SK-N-SH (cell line): ENCODE measurements at regions not wholly inside any gene's neighbourhood (a gene's known extent, or its start where the extent isn't known, plus 50 kb on each side); places are given as distances from the start of the nearest gene placed in this dataset.

Experiments used
- CTCF ChIA-PET: fragments of 300-600, 350-600 bp; formaldehyde crosslinking; extraction: SDS; loops from one replicate; lab custom pipeline; 2021; lab: Yijun Ruan, JAX
- POLR2A ChIA-PET: fragments of 350-600 bp; sonication (Branson Sonifier 250); formaldehyde crosslinking; extraction: SDS; loops from one replicate; lab custom pipeline; 2020; ENCODE audit warnings: antibody characterized with exemption, inconsistent platforms; lab: Yijun Ruan, JAX
- DNase-seq: peaks from one replicate; pipeline ENCODE4 v3.0.0; 2012
- H2AFZ ChIP-seq: fragments of 200-600 bp; sonication (generic); 2 replicates; pipeline ENCODE4 v1.8.1; 2016; ENCODE audit warnings: antibody characterized with exemption, mild to moderate bottlenecking, low read depth
- H3F3A ChIP-seq: fragments of 200-600 bp; sonication (generic); replicated peaks from 2 replicates; pipeline ENCODE3; 2016; ENCODE audit warnings: antibody characterized with exemption, mild to moderate bottlenecking; ENCODE audit not compliant: insufficient read depth
- H3K27ac ChIP-seq, 2 experiments: fragments of 200-500 bp in 1 of 2; fragments of 200-600 bp in 1 of 2; sonication (Bioruptor generic) in 1 of 2; sonication (generic), shearing (Covaris generic) in 1 of 2; 2 replicates each; pipeline versions ENCODE4 v1.5.1 to v1.6.1; 2014 to 2016; ENCODE audit warnings: low read depth in 2 of 2, inconsistent platforms in 1 of 2, low read length in 1 of 2, mild to moderate bottlenecking in 1 of 2, mixed read lengths in 1 of 2
- H3K27me3 ChIP-seq: fragments of 200-600 bp; sonication (generic), shearing (Covaris generic); 2 replicates; pipeline ENCODE4 v1.6.1; 2016; ENCODE audit warnings: mixed run types; ENCODE audit not compliant: insufficient read depth
- H3K36me3 ChIP-seq, 2 experiments: fragments of 200-500 bp in 1 of 2; fragments of 200-600 bp in 1 of 2; sonication (Bioruptor generic) in 1 of 2; sonication (generic) in 1 of 2; replicated peaks in 1 of 2; 2 replicates each; pipeline versions ENCODE3 to v1.5.1; 2014 to 2016; ENCODE audit warnings: low read length in 1 of 2, mild to moderate bottlenecking in 1 of 2; ENCODE audit not compliant: insufficient read depth in 2 of 2, control insufficient read depth in 1 of 2
- H3K4me1 ChIP-seq, 2 experiments: fragments of 200-500 bp in 1 of 2; fragments of 200-600 bp in 1 of 2; sonication (Bioruptor generic) in 1 of 2; sonication (generic), shearing (Covaris generic) in 1 of 2; 2 replicates each; pipeline versions ENCODE4 v1.5.1 to v1.6.1; 2014 to 2016; ENCODE audit warnings: low read depth in 1 of 2, low read length in 1 of 2, mixed run types in 1 of 2; ENCODE audit not compliant: insufficient read depth in 2 of 2, control insufficient read depth in 1 of 2
- H3K4me2 ChIP-seq: fragments of 200-600 bp; sonication (generic), shearing (Covaris generic); 2 replicates; pipeline ENCODE4 v1.6.1; 2017; ENCODE audit warnings: mixed run types
- H3K4me3 ChIP-seq, 2 experiments: fragments of 200-500 bp in 1 of 2; fragments of 200-600 bp in 1 of 2; sonication (Bioruptor generic) in 1 of 2; sonication (generic), shearing (Covaris generic) in 1 of 2; 2 replicates each; pipeline versions ENCODE4 v1.5.1 to v1.8.1; 2014 to 2016; ENCODE audit warnings: low read depth in 2 of 2, inconsistent platforms in 1 of 2, low read length in 1 of 2, mild to moderate bottlenecking in 1 of 2, mixed read lengths in 1 of 2, moderate library complexity in 1 of 2
- H3K79me2 ChIP-seq: fragments of 200-600 bp; sonication (generic); 2 replicates; pipeline ENCODE4 v1.8.1; 2017; ENCODE audit warnings: mild to moderate bottlenecking; ENCODE audit not compliant: insufficient read depth
- H3K9ac ChIP-seq: fragments of 200-600 bp; sonication (generic); 2 replicates; pipeline ENCODE4 v1.6.1; 2017; ENCODE audit warnings: mixed run types
- H3K9me2 ChIP-seq: fragments of 200-600 bp; sonication (generic); 2 replicates; pipeline ENCODE4 v1.6.1; 2017; ENCODE audit warnings: mixed run types
- H3K9me3 ChIP-seq: fragments of 200-600 bp; sonication (generic); 2 replicates; pipeline ENCODE4 v1.6.1; 2017; ENCODE audit warnings: mixed run types, mild to moderate bottlenecking, moderate library complexity
- H4K20me1 ChIP-seq: fragments of 200-600 bp; sonication (generic); 2 replicates; pipeline ENCODE4 v1.6.1; 2017; ENCODE audit warnings: mild to moderate bottlenecking, mixed run types; ENCODE audit not compliant: insufficient read depth
- CHD2 ChIP-seq: fragments of 150-350 bp; IDR thresholded peaks from 2 replicates; pipeline ENCODE4 v1.6.1; 2018; ENCODE audit warnings: low read length; ENCODE audit not compliant: partially characterized antibody
- GATA2 ChIP-seq: sonication (generic); formaldehyde crosslinking; IDR thresholded peaks from 2 replicates; pipeline ENCODE4 v1.5.0; 2020; ENCODE audit warnings: mild to moderate bottlenecking, missing genetic modification reagents
- MXI1 ChIP-seq: IDR thresholded peaks from 2 replicates; pipeline ENCODE4 v1.6.1; 2012; ENCODE audit warnings: mild to moderate bottlenecking, low read depth, low read length, improper control_type of control experiment
- PBX3 ChIP-seq: IDR thresholded peaks from 2 replicates; pipeline ENCODE4; 2012
- RCOR1 ChIP-seq: fragments of 150-350 bp; IDR thresholded peaks from 2 replicates; pipeline ENCODE4 v1.6.1; 2017; ENCODE audit warnings: antibody characterized with exemption, low read length
- REST ChIP-seq: IDR thresholded peaks from 2 replicates; pipeline ENCODE4 v1.6.1; 2012; ENCODE audit warnings: mild to moderate bottlenecking, low read depth, low read length, moderate library complexity
- RFX5 ChIP-seq: IDR thresholded peaks from 2 replicates; pipeline ENCODE4 v1.6.1; 2012; ENCODE audit warnings: mild to moderate bottlenecking, improper control_type of control experiment, low read length
- WGBS: methylation state at CpG from one replicate; pipeline ENCODE4 v1.1.6; 2017; ENCODE audit warnings: low lambda C conversion rate; 5-methylcytosine and 5-hydroxymethylcytosine counted together
- TF ChIP-seq, protein P1 (sequence below): fragments of 200-600 bp; sonication (generic); IDR thresholded peaks from 2 replicates; pipeline ENCODE4 v1.6.1; 2017; ENCODE audit warnings: antibody characterized with exemption, mild to moderate bottlenecking, moderate library complexity
- TF ChIP-seq, protein P2 (sequence below): IDR thresholded peaks from 2 replicates; pipeline ENCODE4 v1.4.0; 2012; ENCODE audit warnings: low read depth, borderline replicate concordance

- TF ChIP-seq REST, result no peak
These were observed 803.4 kb downstream of the TRIML1 start (continued) for GRCh38 chr4:188942606-188943005.

DNA sequence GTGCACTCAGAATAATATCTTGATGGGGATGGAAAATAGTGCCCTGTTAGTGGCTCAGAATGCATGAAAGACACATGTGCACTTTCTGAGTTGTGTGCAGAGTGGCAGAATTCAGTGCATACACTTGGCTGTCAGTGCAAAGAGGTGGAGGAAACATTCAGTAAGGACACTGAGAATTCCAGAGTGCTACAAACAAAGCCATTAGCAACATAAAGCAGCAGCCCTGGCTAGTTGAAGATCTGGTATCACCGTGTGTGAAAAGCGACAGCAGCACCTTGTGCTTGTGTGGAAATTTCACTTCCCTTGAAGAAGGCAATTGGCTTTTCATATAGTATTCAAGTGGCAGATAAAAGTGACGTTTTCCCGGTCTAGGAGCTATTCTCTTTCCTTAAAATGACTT lies 810.4 kb downstream of the TRIML1 start:
- Histone ChIP-seq H3K27ac (no peak overlapping the region), H3K4me2 (no peak overlapping the region), H3F3A (no peaks in the 10 kb centered on the region), H3K4me1 (no peaks in the 10 kb centered on the region), H3K9ac (no peak overlapping the region), H2AFZ (no peak overlapping the region), H3K79me2 (no peaks in the 10 kb centered on the region), H3K9me2 (no peaks in the 10 kb centered on the region), H3K9me3 (0 out of 2 replicates have a peak, but pooled peaks cover 2% of the 10 kb centered on the region), H3K4me3 (no peak overlapping the region), H3K36me3 (no peaks in the 10 kb centered on the region), H4K20me1 (no peaks in the 10 kb centered on the region), H3K27me3 (no peaks in the 10 kb centered on the region)
- no peak for DNase-seq
- TF ChIP-seq RFX5 (no peak), RCOR1 (no peak), CHD2 (no peak), GATA2 (CRISPR knock-in tag) (no peak), PBX3 (no peak)
- TF ChIP-seq, protein P1, sequence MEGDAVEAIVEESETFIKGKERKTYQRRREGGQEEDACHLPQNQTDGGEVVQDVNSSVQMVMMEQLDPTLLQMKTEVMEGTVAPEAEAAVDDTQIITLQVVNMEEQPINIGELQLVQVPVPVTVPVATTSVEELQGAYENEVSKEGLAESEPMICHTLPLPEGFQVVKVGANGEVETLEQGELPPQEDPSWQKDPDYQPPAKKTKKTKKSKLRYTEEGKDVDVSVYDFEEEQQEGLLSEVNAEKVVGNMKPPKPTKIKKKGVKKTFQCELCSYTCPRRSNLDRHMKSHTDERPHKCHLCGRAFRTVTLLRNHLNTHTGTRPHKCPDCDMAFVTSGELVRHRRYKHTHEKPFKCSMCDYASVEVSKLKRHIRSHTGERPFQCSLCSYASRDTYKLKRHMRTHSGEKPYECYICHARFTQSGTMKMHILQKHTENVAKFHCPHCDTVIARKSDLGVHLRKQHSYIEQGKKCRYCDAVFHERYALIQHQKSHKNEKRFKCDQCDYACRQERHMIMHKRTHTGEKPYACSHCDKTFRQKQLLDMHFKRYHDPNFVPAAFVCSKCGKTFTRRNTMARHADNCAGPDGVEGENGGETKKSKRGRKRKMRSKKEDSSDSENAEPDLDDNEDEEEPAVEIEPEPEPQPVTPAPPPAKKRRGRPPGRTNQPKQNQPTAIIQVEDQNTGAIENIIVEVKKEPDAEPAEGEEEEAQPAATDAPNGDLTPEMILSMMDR, result no peak
- 48% methylated on average over 4 of the region's 4 CpGs for WGBS
- ChIA-PET POLR2A (no interaction called here), CTCF (interaction anchor here (0.6 to 1.0 kb wide), 2 partner anchors 10 to 170 kb away, joined by 3 read pairs; no protein-coding TSS in a partner anchor)

DNA sequence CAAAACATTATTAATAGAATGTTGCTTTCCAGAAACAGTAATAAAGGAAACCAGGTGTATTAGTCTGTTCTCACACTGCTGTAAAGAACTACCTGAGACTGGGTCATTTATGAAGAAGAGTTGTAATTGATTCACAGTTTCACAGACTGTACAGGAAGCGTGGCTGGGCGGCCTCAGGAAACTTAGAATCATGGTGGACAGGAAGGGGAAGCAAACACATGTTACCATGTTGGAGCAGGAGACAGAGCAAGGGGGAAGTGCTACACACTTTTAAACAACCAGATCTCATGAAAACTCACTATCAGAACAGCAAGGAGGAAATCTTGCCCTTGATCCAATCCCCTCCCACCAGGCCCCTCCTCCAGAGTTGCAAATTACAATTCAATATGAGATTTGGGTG lies 815.8 kb downstream of the TRIML1 start:
- TF ChIP-seq MXI1, result no peak
- TF ChIP-seq, protein P2, sequence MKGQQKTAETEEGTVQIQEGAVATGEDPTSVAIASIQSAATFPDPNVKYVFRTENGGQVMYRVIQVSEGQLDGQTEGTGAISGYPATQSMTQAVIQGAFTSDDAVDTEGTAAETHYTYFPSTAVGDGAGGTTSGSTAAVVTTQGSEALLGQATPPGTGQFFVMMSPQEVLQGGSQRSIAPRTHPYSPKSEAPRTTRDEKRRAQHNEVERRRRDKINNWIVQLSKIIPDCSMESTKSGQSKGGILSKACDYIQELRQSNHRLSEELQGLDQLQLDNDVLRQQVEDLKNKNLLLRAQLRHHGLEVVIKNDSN, result no peak
- TF ChIP-seq, all 33 proteins: peak for 0
- Histone ChIP-seq H3K9me2 (no peaks in the 10 kb centered on the region), H3K27me3 (no peaks in the 10 kb centered on the region), H3K9ac (no peak overlapping the region), H3K4me1 (no peaks in the 10 kb centered on the region), H4K20me1 (no peaks in the 10 kb centered on the region), H3K27ac (no peak overlapping the region), H2AFZ (no peak overlapping the region), H3F3A (no peaks in the 10 kb centered on the region), H3K4me3 (no peak overlapping the region), H3K9me3 (no peaks in the 10 kb centered on the region), H3K79me2 (no peaks in the 10 kb centered on the region), H3K4me2 (no peak overlapping the region), H3K36me3 (no peaks in the 10 kb centered on the region)
- ChIA-PET POLR2A (no interaction called here), CTCF (no interaction called here)
- 50% methylated on average over 2 of the region's 2 CpGs for WGBS
- no peak for DNase-seq
